Mammary epithelial cell (primary cell): ENCODE measurements at regions not wholly inside any gene's neighbourhood (a gene's known extent, or its start where the extent isn't known, plus 50 kb on each side); places are given as distances from the start of the nearest gene placed in this dataset.

ENCODE experiments used
- EZH2 ChIP-seq: IDR thresholded peaks from 2 replicates; pipeline ENCODE4 v1.6.1; 2012; ENCODE audit warnings: low read length, inconsistent platforms, borderline replicate concordance
- TF ChIP-seq, protein P1 (sequence below), 2 donors: IDR thresholded peaks in 1 of 2; conservative IDR thresholded peaks in 1 of 2; 2 replicates each; pipeline ENCODE4 v1.5.1; 2011 to 2012; ENCODE audit warnings: inconsistent platforms in 2 of 2, low read length in 2 of 2, mild to moderate bottlenecking in 2 of 2, control low read depth in 1 of 2, low read depth in 1 of 2; ENCODE audit not compliant: insufficient read depth in 1 of 2; ENCODE audit errors: extremely low read depth in 1 of 2

GRCh38 chr4:24405341-24405740 lies 179.0 kb downstream of the DHX15 start:
- TF ChIP-seq, protein P1, sequence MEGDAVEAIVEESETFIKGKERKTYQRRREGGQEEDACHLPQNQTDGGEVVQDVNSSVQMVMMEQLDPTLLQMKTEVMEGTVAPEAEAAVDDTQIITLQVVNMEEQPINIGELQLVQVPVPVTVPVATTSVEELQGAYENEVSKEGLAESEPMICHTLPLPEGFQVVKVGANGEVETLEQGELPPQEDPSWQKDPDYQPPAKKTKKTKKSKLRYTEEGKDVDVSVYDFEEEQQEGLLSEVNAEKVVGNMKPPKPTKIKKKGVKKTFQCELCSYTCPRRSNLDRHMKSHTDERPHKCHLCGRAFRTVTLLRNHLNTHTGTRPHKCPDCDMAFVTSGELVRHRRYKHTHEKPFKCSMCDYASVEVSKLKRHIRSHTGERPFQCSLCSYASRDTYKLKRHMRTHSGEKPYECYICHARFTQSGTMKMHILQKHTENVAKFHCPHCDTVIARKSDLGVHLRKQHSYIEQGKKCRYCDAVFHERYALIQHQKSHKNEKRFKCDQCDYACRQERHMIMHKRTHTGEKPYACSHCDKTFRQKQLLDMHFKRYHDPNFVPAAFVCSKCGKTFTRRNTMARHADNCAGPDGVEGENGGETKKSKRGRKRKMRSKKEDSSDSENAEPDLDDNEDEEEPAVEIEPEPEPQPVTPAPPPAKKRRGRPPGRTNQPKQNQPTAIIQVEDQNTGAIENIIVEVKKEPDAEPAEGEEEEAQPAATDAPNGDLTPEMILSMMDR (conservative IDR thresholded peaks at IDR 0.05 in 1 of 2, IDR thresholded peaks at IDR 0.05 in 1 of 2; ENCODE audit: extremely low read depth in 1 of 2, insufficient read depth in 1 of 2, low read depth in 1 of 2, low read length in 2 of 2): no peak
- no peak for TF ChIP-seq EZH2
